ENCODE measurements at regions not wholly inside any gene's neighbourhood (a gene's known extent, or its start where the extent isn't known, plus 50 kb on each side); places are given as distances from the start of the nearest gene placed in this dataset.

DNA sequence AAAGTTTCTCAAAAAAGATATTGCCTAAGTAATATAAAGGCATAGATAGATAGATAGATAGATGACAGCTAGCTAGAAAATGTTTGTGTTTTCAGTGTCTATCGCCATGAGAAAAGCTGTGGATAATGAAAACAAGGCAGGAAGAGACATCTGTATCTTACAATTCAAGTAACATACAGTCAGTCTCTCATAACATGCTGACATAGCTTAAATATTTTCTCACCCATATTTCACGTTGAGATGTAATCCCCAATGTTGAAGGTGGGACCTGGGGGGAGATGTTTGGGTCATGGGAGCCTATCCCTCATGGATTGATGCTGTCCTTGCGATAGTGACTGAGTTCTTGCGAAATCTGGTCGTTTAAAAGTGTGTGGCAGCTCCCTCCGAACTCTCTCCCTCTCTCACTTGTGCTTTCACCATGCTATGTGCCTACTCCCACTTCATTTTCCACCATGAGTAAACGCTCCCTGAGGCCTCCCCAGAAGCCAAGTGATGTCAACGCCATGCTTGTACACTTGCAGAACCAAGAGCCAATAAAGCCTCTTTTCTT is 856.8 kb upstream of the ADAMTS5 start:
- Mint-ChIP-seq H3K27me3 (ENCODE audit: low read depth, poor library complexity) (no peaks in the 10 kb centered on the region), H3K4me1 (no peaks in the 10 kb centered on the region), H3K27ac (no peak overlapping the region), H3K36me3 (ENCODE audit: low read depth) (no peaks in the 10 kb centered on the region), H3K4me3 (no peak overlapping the region), H3K9me3 (peaks cover 5% of the 10 kb centered on the region)
- DNase-seq = no peak
- TF ChIP-seq, protein P1, sequence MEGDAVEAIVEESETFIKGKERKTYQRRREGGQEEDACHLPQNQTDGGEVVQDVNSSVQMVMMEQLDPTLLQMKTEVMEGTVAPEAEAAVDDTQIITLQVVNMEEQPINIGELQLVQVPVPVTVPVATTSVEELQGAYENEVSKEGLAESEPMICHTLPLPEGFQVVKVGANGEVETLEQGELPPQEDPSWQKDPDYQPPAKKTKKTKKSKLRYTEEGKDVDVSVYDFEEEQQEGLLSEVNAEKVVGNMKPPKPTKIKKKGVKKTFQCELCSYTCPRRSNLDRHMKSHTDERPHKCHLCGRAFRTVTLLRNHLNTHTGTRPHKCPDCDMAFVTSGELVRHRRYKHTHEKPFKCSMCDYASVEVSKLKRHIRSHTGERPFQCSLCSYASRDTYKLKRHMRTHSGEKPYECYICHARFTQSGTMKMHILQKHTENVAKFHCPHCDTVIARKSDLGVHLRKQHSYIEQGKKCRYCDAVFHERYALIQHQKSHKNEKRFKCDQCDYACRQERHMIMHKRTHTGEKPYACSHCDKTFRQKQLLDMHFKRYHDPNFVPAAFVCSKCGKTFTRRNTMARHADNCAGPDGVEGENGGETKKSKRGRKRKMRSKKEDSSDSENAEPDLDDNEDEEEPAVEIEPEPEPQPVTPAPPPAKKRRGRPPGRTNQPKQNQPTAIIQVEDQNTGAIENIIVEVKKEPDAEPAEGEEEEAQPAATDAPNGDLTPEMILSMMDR (IDR thresholded peaks at IDR 0.05) = no peak

DNA sequence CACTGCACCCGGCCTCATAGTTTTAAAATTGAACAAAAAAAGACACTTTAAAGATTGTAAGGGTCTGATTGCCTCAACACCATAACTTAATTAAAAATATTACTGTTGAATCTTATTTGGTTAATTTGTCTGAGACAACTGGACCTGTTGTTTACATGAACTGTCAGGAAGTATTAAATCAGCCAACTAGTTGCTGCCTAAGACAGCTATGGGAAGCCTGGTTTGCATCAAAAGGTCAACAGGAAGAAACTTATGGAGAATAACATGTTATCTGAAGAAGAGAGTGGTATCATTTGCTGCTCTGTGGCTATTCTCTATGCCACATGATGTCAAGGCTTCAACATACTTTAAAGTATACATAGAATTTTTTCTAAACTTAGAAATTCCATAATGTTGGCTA is 853.5 kb upstream of the ADAMTS5 start:
- H3K9me3 Mint-ChIP-seq = no peaks in the 10 kb centered on the region
- H3K4me1 Mint-ChIP-seq = peaks cover 12% of the 10 kb centered on the region
- TF ChIP-seq, protein P1 (IDR thresholded peaks at IDR 0.05) = no peak
- no peak for DNase-seq
- H3K4me3 Mint-ChIP-seq = no peak overlapping the region
- no peak overlapping the region for H3K27ac Mint-ChIP-seq
- H3K27me3 Mint-ChIP-seq (ENCODE audit: low read depth, poor library complexity) = no peaks in the 10 kb centered on the region
- H3K36me3 Mint-ChIP-seq (ENCODE audit: low read depth) = no peaks in the 10 kb centered on the region

DNA sequence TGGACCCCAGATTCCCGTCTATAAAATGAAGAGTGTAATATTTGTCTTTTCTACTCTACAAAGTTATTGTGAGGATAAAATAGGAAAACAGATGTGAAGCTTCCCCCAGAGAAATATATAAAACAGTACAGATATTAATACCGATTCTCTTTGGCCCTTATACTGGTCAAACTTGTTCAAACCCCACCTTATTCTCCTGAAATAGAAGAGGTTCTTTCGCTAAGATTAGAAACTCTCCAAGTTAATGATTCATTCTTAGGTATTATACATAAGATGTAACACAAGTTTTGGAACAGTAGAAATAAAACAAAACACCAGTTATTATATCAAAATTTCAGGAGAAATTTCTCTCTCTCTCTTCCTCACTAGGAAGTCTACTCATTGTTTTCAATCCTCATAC is 852.4 kb upstream of the ADAMTS5 start:
- Mint-ChIP-seq H3K4me1 (peaks cover 12% of the 10 kb centered on the region), H3K4me3 (no peak overlapping the region), H3K9me3 (no peaks in the 10 kb centered on the region), H3K36me3 (ENCODE audit: low read depth) (no peaks in the 10 kb centered on the region), H3K27me3 (ENCODE audit: low read depth, poor library complexity) (no peaks in the 10 kb centered on the region), H3K27ac (no peak overlapping the region)
- TF ChIP-seq, protein P1 (IDR thresholded peaks at IDR 0.05) = no peak
- DNase-seq = no peak

GRCh38 chr21:27818847-27819246 is 852.0 kb upstream of the ADAMTS5 start:
- Mint-ChIP-seq H3K27me3 (ENCODE audit: low read depth, poor library complexity) (no peaks in the 10 kb centered on the region), H3K4me1 (peaks cover 12% of the 10 kb centered on the region), H3K9me3 (no peaks in the 10 kb centered on the region), H3K36me3 (ENCODE audit: low read depth) (no peaks in the 10 kb centered on the region), H3K27ac (no peak overlapping the region), H3K4me3 (no peak overlapping the region)
- no peak for DNase-seq
- TF ChIP-seq, protein P1 (IDR thresholded peaks at IDR 0.05) = no peak

- TF ChIP-seq, protein P1 (IDR thresholded peaks at IDR 0.05) = no peak
- Mint-ChIP-seq H3K4me1 (peaks cover 18% of the 10 kb centered on the region), H3K9me3 (no peaks in the 10 kb centered on the region), H3K27ac (no peak overlapping the region), H3K27me3 (ENCODE audit: low read depth, poor library complexity) (no peaks in the 10 kb centered on the region), H3K4me3 (no peak overlapping the region), H3K36me3 (ENCODE audit: low read depth) (no peaks in the 10 kb centered on the region)
- no peak for DNase-seq
Measured at GRCh38 chr21:27817902-27818623, 851.2 kb upstream of the ADAMTS5 start.

- H3K36me3 Mint-ChIP-seq (ENCODE audit: low read depth) = no peaks in the 10 kb centered on the region
- peaks cover 18% of the 10 kb centered on the region for H3K4me1 Mint-ChIP-seq
- no peaks in the 10 kb centered on the region for H3K27me3 Mint-ChIP-seq (ENCODE audit: low read depth, poor library complexity)
- DNase-seq = no peak
- no peaks in the 10 kb centered on the region for H3K9me3 Mint-ChIP-seq
- TF ChIP-seq, protein P1 (IDR thresholded peaks at IDR 0.05) = no peak
- H3K4me3 Mint-ChIP-seq = no peak overlapping the region
- no peak overlapping the region for H3K27ac Mint-ChIP-seq
Measured at GRCh38 chr21:27817074-27817473, 850.2 kb upstream of the ADAMTS5 start.

All from nephron progenitor cell (in vitro differentiated cells).